D721Med (cell line): ENCODE measurements at regions not wholly inside any gene's neighbourhood (a gene's known extent, or its start where the extent isn't known, plus 50 kb on each side); places are given as distances from the start of the nearest gene placed in this dataset.
A peak's percentile ranks its signal among the peaks of the same experiment; 100 is the strongest.

ENCODE experiments used
- DNase-seq: peaks from one replicate; pipeline ENCODE4 v3.0.0; 2011; ENCODE audit warnings: low spot score; ENCODE audit not compliant: insufficient read length
- FAIRE-seq: peaks from 2 replicates; lab custom pipeline; 2011; peaks lifted over from hg19 to GRCh38; lab: Jason Lieb, UNC
- TF ChIP-seq, protein P1 (sequence below): IDR thresholded peaks from 2 replicates; pipeline ENCODE4 v1.5.1; 2012; ENCODE audit warnings: mild to moderate bottlenecking, control low read depth; ENCODE audit not compliant: insufficient read depth; ENCODE audit errors: missing control alignments

- DNase-seq = no peak
- FAIRE-seq = no peak
- TF ChIP-seq, protein P1, sequence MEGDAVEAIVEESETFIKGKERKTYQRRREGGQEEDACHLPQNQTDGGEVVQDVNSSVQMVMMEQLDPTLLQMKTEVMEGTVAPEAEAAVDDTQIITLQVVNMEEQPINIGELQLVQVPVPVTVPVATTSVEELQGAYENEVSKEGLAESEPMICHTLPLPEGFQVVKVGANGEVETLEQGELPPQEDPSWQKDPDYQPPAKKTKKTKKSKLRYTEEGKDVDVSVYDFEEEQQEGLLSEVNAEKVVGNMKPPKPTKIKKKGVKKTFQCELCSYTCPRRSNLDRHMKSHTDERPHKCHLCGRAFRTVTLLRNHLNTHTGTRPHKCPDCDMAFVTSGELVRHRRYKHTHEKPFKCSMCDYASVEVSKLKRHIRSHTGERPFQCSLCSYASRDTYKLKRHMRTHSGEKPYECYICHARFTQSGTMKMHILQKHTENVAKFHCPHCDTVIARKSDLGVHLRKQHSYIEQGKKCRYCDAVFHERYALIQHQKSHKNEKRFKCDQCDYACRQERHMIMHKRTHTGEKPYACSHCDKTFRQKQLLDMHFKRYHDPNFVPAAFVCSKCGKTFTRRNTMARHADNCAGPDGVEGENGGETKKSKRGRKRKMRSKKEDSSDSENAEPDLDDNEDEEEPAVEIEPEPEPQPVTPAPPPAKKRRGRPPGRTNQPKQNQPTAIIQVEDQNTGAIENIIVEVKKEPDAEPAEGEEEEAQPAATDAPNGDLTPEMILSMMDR = no peak
Measured at GRCh38 chr1:217373761-217374701, 256.9 kb downstream of the GPATCH2 start.

DNA sequence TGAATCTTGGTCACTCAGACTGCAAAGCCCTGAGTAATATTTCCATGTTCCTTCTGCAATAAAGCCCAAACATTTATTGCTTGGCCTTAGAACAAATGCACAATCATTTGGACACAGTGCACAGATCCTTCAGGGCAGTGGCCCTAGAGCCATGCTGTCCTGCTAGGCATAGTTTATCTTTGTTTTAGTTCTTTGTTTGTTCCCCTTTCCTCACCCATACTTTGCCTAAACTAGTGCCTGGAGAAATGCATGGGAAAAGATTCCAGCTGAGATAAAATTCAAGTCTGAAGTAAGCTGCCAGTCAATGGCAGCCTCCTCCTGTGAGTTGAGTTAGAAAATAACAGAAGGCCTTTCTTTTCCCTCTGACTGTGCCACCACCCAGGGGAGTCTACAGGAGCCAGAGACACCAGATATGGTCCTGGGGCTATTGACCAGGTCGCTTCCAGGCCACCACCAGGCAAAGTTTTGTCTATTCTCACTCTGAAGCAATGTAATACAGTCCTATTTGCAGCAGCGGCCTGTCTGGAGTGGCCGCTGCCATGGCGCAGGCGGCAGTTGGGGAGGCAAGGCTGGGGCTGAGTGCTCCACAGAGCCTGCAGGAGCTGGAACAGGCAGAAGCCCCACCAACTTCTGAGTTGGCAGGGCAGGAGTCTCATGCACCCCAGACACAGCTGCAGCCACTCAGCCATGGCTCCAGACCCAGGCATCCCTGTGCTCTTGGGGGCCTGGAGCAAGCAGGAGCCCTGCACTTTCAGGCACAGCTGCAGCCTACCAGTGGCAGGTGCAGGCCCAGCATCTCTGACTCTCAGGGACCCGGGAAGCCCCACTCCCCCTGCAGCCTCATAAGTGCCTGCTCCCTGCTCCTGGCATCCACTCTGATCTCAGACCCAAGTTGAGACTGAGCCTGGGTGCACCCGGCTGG lies 258.6 kb downstream of the GPATCH2 start:
- TF ChIP-seq, protein P1 = no peak
- DNase-seq (no peak), FAIRE-seq (no peak)

GRCh38 chr1:217370757-217371156 lies 260.1 kb downstream of the GPATCH2 start:
- FAIRE-seq (no peak), DNase-seq (no peak)
- TF ChIP-seq, protein P1 = no peak

DNA sequence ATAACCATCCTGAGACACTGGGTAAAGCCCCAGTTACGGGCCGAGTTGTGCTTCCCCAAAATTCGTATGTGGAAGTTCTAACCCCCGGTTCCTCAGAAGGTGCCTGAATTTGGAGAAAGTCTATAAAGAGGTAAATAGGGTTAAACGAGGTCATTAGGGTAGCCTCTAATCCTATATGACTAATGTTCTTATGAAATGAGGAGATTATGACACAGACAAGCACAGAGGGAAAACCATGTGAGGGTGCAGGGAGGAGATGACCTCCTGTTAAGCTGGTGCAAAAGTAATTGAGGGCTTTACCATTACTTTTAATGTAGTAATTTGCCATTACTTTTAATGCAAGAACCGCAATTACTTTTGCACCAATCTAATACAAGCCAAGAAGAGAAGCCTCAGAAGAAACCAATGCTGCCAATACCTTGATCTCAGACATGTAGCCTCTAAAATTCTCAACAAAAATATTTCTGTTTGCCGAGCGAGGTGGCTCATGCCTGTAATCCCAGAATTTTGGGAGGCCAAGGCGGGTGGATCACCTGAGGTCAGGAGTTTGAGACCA lies 260.8 kb downstream of the GPATCH2 start:
- DNase-seq = no peak
- FAIRE-seq = peak; percentile 91

GRCh38 chr1:217369271-217369981 lies 261.5 kb downstream of the GPATCH2 start:
- DNase-seq (no peak), FAIRE-seq (peak; percentile 66)
- TF ChIP-seq, protein P1 = no peak

More for the DNA sequence above, 260.8 kb downstream of the GPATCH2 start:
- TF ChIP-seq, protein P1 = no peak

- TF ChIP-seq, protein P1 = no peak
- no peak for DNase-seq
- peak; percentile 76 for FAIRE-seq
Measured at GRCh38 chr1:217364220-217364619, 266.7 kb downstream of the GPATCH2 start.
